Vagina (tissue), 2 donors: ENCODE measurements at regions not wholly inside any gene's neighbourhood (a gene's known extent, or its start where the extent isn't known, plus 50 kb on each side); places are given as distances from the start of the nearest gene placed in this dataset.

Experiments used
- POLR2A ChIP-seq, 2 donors: fragments of 450-650 bp; IDR thresholded peaks; one replicate each; pipeline ENCODE4 v1.6.1; 2017; ENCODE audit warnings: antibody characterized with exemption in 2 of 2, mild to moderate bottlenecking in 2 of 2, moderate library complexity in 2 of 2
- POLR2AphosphoS5 ChIP-seq, 2 donors: sonication (generic); formaldehyde crosslinking; IDR thresholded peaks; one replicate each; pipeline ENCODE4 v1.9.0; 2017; ENCODE audit warnings: antibody characterized with exemption in 2 of 2, mild to moderate bottlenecking in 2 of 2, low read depth in 1 of 2; ENCODE audit not compliant: insufficient read depth in 1 of 2
- TF ChIP-seq, protein P1 (sequence below), 3 experiments: fragments of 450-650 bp in 2 of 3; fragments of 200-600 bp in 1 of 3; sonication (generic) in 1 of 3; IDR thresholded peaks; one replicate each; pipeline ENCODE4 v1.5.1; 2017 to 2019; ENCODE audit warnings: antibody characterized with exemption in 3 of 3, mild to moderate bottlenecking in 2 of 3, moderate library complexity in 2 of 3

GRCh38 chr9:88628811-88629210 lies 93.8 kb downstream of the NXNL2 start:
- TF ChIP-seq, protein P1, sequence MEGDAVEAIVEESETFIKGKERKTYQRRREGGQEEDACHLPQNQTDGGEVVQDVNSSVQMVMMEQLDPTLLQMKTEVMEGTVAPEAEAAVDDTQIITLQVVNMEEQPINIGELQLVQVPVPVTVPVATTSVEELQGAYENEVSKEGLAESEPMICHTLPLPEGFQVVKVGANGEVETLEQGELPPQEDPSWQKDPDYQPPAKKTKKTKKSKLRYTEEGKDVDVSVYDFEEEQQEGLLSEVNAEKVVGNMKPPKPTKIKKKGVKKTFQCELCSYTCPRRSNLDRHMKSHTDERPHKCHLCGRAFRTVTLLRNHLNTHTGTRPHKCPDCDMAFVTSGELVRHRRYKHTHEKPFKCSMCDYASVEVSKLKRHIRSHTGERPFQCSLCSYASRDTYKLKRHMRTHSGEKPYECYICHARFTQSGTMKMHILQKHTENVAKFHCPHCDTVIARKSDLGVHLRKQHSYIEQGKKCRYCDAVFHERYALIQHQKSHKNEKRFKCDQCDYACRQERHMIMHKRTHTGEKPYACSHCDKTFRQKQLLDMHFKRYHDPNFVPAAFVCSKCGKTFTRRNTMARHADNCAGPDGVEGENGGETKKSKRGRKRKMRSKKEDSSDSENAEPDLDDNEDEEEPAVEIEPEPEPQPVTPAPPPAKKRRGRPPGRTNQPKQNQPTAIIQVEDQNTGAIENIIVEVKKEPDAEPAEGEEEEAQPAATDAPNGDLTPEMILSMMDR (IDR thresholded peaks at IDR 0.05) = no peak
- TF ChIP-seq POLR2A (IDR thresholded peaks at IDR 0.05) (no peak), POLR2AphosphoS5 (IDR thresholded peaks at IDR 0.05; ENCODE audit: insufficient read depth in 1 of 2, low read depth in 1 of 2) (no peak)
